HepG2 (cell line): ENCODE measurements at regions not wholly inside any gene's neighbourhood (a gene's known extent, or its start where the extent isn't known, plus 50 kb on each side); places are given as distances from the start of the nearest gene placed in this dataset.

Experiments used
- ATAC-seq: fragments of 200-7000 bp; cut with Tn5 transposase; 3 replicates; pipeline ENCODE4 v1.9.1; 2020; ENCODE audit warnings: mild to moderate bottlenecking, moderate library complexity
- BruUV-seq: library from RNA; stranded (reverse); fragments of 400-500 nt; replicated peaks from 2 replicates; lab custom pipeline; 2021; lab: Mats Ljungman, UMichigan
- CTCF ChIA-PET: fragments of 300-600 bp; formaldehyde crosslinking; extraction: SDS; loops from one replicate; lab custom pipeline; 2021; ENCODE audit warnings: low total read pairs, inconsistent platforms, low intra/inter-chr PET ratio; lab: Yijun Ruan, JAX
- POLR2A ChIA-PET: fragments of 350-600 bp; sonication (Branson Sonifier 250); formaldehyde crosslinking; loops from one replicate; lab custom pipeline; 2020; ENCODE audit warnings: antibody characterized with exemption, inconsistent platforms; lab: Yijun Ruan, JAX
- DNase-seq: peaks from one replicate; pipeline ENCODE4 v3.0.0-alpha.2; 2015; ENCODE audit warnings: low spot score
- FAIRE-seq: peaks from 3 replicates; lab custom pipeline; 2011; peaks lifted over from hg19 to GRCh38; lab: Jason Lieb, UNC
- H2AFZ ChIP-seq: one replicate; pipeline ENCODE4 v1.6.1; 2011; ENCODE audit warnings: low read length, inconsistent platforms
- H3K27ac ChIP-seq: fragments of 300-600 bp; 3 replicates; pipeline ENCODE4 v1.8.0; 2011; ENCODE audit warnings: mixed run types, mild to moderate bottlenecking, mixed read lengths, low read length, inconsistent platforms; ENCODE audit not compliant: insufficient read depth; ENCODE audit errors: extremely low read length
- H3K27me3 ChIP-seq, 2 experiments: fragments of 200-600 bp in 1 of 2; 2 replicates in 1 of 2; 3 replicates in 1 of 2; pipeline versions ENCODE4 v1.6.0 to v1.8.0; 2011; ENCODE audit warnings: low read length in 2 of 2, mild to moderate bottlenecking in 2 of 2, moderate library complexity in 2 of 2, inconsistent platforms in 1 of 2; ENCODE audit not compliant: insufficient read depth in 2 of 2, control insufficient read depth in 1 of 2
- H3K36me3 ChIP-seq, 2 experiments: fragments of 200-600 bp in 1 of 2; replicated peaks in 1 of 2; 2 replicates in 1 of 2; 3 replicates in 1 of 2; pipeline versions ENCODE4 v1.5.1 to v1.8.0; 2011; ENCODE audit warnings: low read length in 2 of 2, inconsistent platforms in 1 of 2; ENCODE audit not compliant: insufficient read depth in 2 of 2, control insufficient read depth in 1 of 2
- H3K4me1 ChIP-seq: 2 replicates; pipeline ENCODE4 v1.5.1; 2012; ENCODE audit warnings: low read length, inconsistent platforms; ENCODE audit not compliant: insufficient read depth
- H3K4me2 ChIP-seq: 2 replicates; pipeline ENCODE4 v1.6.0; 2011; ENCODE audit warnings: low read depth, low read length, inconsistent platforms
- H3K4me3 ChIP-seq, 3 experiments: fragments of 200-600 bp in 1 of 3; sonication (generic), shearing (Covaris generic) in 1 of 3; replicated peaks in 1 of 3; 2 replicates each; pipeline ENCODE4 v1.5.1; 2011 to 2016; ENCODE audit warnings: low read length in 3 of 3, inconsistent platforms in 2 of 3, low read depth in 2 of 3, mild to moderate bottlenecking in 2 of 3, control low read depth in 1 of 3, mixed read lengths in 1 of 3; ENCODE audit not compliant: insufficient read depth in 1 of 3
- H3K79me2 ChIP-seq: one replicate; pipeline ENCODE4 v1.6.1; 2011; ENCODE audit warnings: low read length, inconsistent platforms; ENCODE audit not compliant: insufficient read depth
- H3K9ac ChIP-seq: 2 replicates; pipeline ENCODE4 v1.6.0; 2011; ENCODE audit warnings: mild to moderate bottlenecking, low read depth, low read length, inconsistent platforms; ENCODE audit not compliant: insufficient read depth
- H3K9me3 ChIP-seq: 2 replicates; pipeline ENCODE4 v1.5.1; 2012; ENCODE audit warnings: mild to moderate bottlenecking, low read length
- H4K20me1 ChIP-seq: 2 replicates; pipeline ENCODE4 v1.6.0; 2011; ENCODE audit warnings: inconsistent platforms, mild to moderate bottlenecking, low read length, moderate library complexity; ENCODE audit not compliant: insufficient read depth
- ATF1 ChIP-seq: IDR thresholded peaks from 2 replicates; pipeline ENCODE4 v1.6.1; 2016; ENCODE audit warnings: mild to moderate bottlenecking, control low read depth
- E2F1 ChIP-seq: sonication (generic); formaldehyde crosslinking; IDR thresholded peaks from 2 replicates; pipeline ENCODE4 v1.5.0; 2020; ENCODE audit warnings: missing genetic modification reagents
- HNRNPUL1 ChIP-seq: fragments of 200-400 bp; formaldehyde crosslinking; IDR thresholded peaks from 2 replicates; pipeline ENCODE4 v1.6.1; 2017; ENCODE audit warnings: low read depth, mild to moderate bottlenecking, low read length, moderate library complexity
- HOXA9 ChIP-seq: sonication (generic); formaldehyde crosslinking; IDR thresholded peaks from 2 replicates; pipeline ENCODE4 v1.8.1; 2022; ENCODE audit warnings: missing genetic modification reagents, mild to moderate bottlenecking, moderate library complexity, borderline replicate concordance
- JDP2 ChIP-seq: sonication (generic); formaldehyde crosslinking; IDR thresholded peaks from 2 replicates; pipeline ENCODE4 v1.8.1; 2022; ENCODE audit warnings: missing genetic modification reagents, borderline replicate concordance
- KDM5B ChIP-seq: sonication (generic); formaldehyde crosslinking; IDR thresholded peaks from 2 replicates; pipeline ENCODE4 v1.4.0; 2020; ENCODE audit warnings: missing genetic modification reagents, mild to moderate bottlenecking, borderline replicate concordance
- MTA1 ChIP-seq: sonication (generic); formaldehyde crosslinking; IDR thresholded peaks from 2 replicates; pipeline ENCODE4 v1.4.0; 2020; ENCODE audit warnings: missing genetic modification reagents, mild to moderate bottlenecking, borderline replicate concordance
- NCOR1 ChIP-seq: fragments of 200-600 bp; sonication (generic); IDR thresholded peaks from 2 replicates; pipeline ENCODE4 v1.7.0; 2017; ENCODE audit warnings: antibody characterized with exemption, low read length, borderline replicate concordance
- POGZ ChIP-seq: sonication (generic); formaldehyde crosslinking; IDR thresholded peaks from 2 replicates; pipeline ENCODE4 v1.4.0; 2020; ENCODE audit warnings: mild to moderate bottlenecking, missing genetic modification reagents
- RBAK ChIP-seq: sonication (generic); formaldehyde crosslinking; IDR thresholded peaks from 2 replicates; pipeline ENCODE4 v1.5.1; 2020; ENCODE audit warnings: mild to moderate bottlenecking, missing genetic modification reagents
- SCMH1 ChIP-seq: sonication (generic); formaldehyde crosslinking; IDR thresholded peaks from 2 replicates; pipeline ENCODE4 v1.9.0; 2021; ENCODE audit warnings: missing genetic modification reagents, mild to moderate bottlenecking, borderline replicate concordance
- SMARCC2 ChIP-seq: fragments of 450-650 bp; IDR thresholded peaks from 2 replicates; pipeline ENCODE4 v1.6.1; 2017; ENCODE audit warnings: antibody characterized with exemption, mild to moderate bottlenecking
- TCF7L2 ChIP-seq: IDR thresholded peaks from 2 replicates; pipeline ENCODE4 v1.6.1; 2011; ENCODE audit warnings: mild to moderate bottlenecking, low read depth, low read length, moderate library complexity
- ZBTB42 ChIP-seq: sonication (generic); formaldehyde crosslinking; IDR thresholded peaks from 2 replicates; pipeline ENCODE4 v1.5.0; 2020; ENCODE audit warnings: mild to moderate bottlenecking, missing genetic modification reagents
- ZNF232 ChIP-seq: sonication (generic); formaldehyde crosslinking; IDR thresholded peaks from 2 replicates; pipeline ENCODE4 v1.4.0; 2020; ENCODE audit warnings: missing genetic modification reagents, borderline replicate concordance
- ZNF276 ChIP-seq: sonication (generic); formaldehyde crosslinking; IDR thresholded peaks from 2 replicates; pipeline ENCODE4 v1.4.0; 2020; ENCODE audit warnings: mild to moderate bottlenecking, low read depth, missing genetic modification reagents
- ZNF501 ChIP-seq: sonication (generic); formaldehyde crosslinking; IDR thresholded peaks from 2 replicates; pipeline ENCODE4 v1.5.1; 2020; ENCODE audit warnings: mild to moderate bottlenecking, moderate library complexity, missing genetic modification reagents
- ZNF572 ChIP-seq: sonication (generic); formaldehyde crosslinking; IDR thresholded peaks from 2 replicates; pipeline ENCODE4 v1.5.1; 2020; ENCODE audit warnings: mild to moderate bottlenecking, missing genetic modification reagents
- ZNF605 ChIP-seq: sonication (generic); formaldehyde crosslinking; IDR thresholded peaks from 2 replicates; pipeline ENCODE4 v1.8.0; 2022; ENCODE audit warnings: mild to moderate bottlenecking, missing genetic modification reagents
- WGBS: methylation state at CpG from one replicate; pipeline ENCODE4 v1.1.6; 2017; ENCODE audit warnings: low lambda C conversion rate; 5-methylcytosine and 5-hydroxymethylcytosine counted together
- in situ Hi-C: cut with HindIII; loops from 2 replicates; pipeline ENCODE4 v1.10.0; 2017; ENCODE audit warnings: low pct_unique_long_range_greater_than_20kb; ENCODE audit not compliant: extremely low pct_ligation_motif_present
- intact Hi-C: fragments of 100-400 bp; cut with micrococcal nuclease; formaldehyde crosslinking; loops from one replicate; pipeline ENCODE4 v1.10.0; 2022; ENCODE audit not compliant: unreplicated experiment
- TF ChIP-seq, protein P1 (sequence below): IDR thresholded peaks from 2 replicates; pipeline ENCODE4 v1.6.1; 2016; ENCODE audit warnings: mild to moderate bottlenecking, missing biosample characterization, missing genetic modification reagents
- TF ChIP-seq, protein P2 (sequence below): sonication (generic); formaldehyde crosslinking; IDR thresholded peaks from 2 replicates; pipeline ENCODE4 v1.8.1; 2023; ENCODE audit warnings: mild to moderate bottlenecking, missing genetic modification reagents

DNA sequence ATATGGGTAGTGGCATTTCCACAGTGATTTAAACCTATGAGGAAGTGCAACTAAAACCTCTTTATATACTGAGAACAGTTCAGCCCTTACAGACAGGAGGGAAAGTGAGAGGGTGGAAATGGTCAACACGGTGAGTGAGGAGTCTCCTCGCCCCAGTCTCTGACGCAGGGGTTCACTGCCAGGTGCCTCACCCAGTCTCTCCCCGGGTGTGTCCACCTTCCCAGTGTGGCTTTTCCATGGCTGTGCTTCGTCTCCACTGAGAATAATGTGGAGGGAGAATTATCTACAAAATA, 116.6 kb upstream of the TOP3B start (continued):
- TF ChIP-seq ATF1 (CRISPR knock-in tag), result no peak
- TF ChIP-seq, all 625 proteins: peak for 0

DNA sequence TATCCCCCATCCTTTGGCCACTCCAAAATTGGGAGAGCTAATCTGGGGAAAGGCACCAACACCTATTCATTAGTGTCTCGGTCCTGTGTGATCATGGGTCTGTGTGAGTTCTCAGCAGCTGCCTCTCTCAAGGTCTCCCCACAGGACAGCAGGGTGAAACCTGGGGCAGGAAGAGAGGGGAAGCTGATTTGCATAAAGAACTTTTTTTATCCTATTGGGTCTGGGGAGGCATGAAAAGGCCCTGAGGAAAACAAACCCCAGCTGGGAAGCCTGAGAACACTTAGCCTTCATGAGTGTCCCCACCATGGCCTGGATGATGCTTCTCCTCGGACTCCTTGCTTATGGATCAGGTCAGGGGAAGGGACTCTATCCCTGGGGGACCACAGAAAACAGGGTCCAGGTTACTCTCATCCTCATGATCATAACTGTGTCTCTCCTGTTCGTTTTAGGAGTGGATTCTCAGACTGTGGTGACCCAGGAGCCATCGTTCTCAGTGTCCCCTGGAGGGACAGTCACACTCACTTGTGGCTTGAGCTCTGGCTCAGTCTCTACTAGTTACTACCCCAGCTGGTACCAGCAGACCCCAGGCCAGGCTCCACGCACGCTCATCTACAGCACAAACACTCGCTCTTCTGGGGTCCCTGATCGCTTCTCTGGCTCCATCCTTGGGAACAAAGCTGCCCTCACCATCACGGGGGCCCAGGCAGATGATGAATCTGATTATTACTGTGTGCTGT, 116.0 kb upstream of the TOP3B start:
- BruUV-seq, result no TSS peak
- ATAC-seq, result no peak
- Histone ChIP-seq H3K9me3 (no peaks in the 10 kb centered on the region), H3K9ac (no peak overlapping the region), H3K36me3 (no peaks in the 10 kb centered on the region), H3K4me1 (no peaks in the 10 kb centered on the region), H3K27me3 (peaks cover 0 to 40% of the 10 kb centered on the region in 2 experiments; a peak in 2 of 5 replicates), H3K4me3 (no peak overlapping the region), H3K4me2 (no peak overlapping the region), H3K79me2 (no peaks in the 10 kb centered on the region), H3K27ac (no peak overlapping the region), H4K20me1 (no peaks in the 10 kb centered on the region), H2AFZ (no peak overlapping the region)
- CTCF ChIA-PET, result no interaction called here
- POLR2A ChIA-PET, result no interaction called here
- FAIRE-seq, result no peak
- 25% methylated on average over 8 of the region's 9 CpGs for WGBS
- in situ Hi-C loops, result no loop called here
- TF ChIP-seq JDP2 (CRISPR knock-in tag) (no peak), ZBTB42 (CRISPR knock-in tag) (no peak), MTA1 (CRISPR knock-in tag) (no peak), SMARCC2 (no peak), HOXA9 (CRISPR knock-in tag) (no peak), SCMH1 (CRISPR knock-in tag) (no peak), ZNF572 (CRISPR knock-in tag) (no peak), KDM5B (CRISPR knock-in tag) (no peak), NCOR1 (no peak), HNRNPUL1 (no peak), ZNF501 (no peak), RBAK (CRISPR knock-in tag) (no peak), E2F1 (CRISPR knock-in tag) (no peak), ZNF605 (CRISPR knock-in tag) (no peak), TCF7L2 (no peak), POGZ (no peak), ZNF276 (CRISPR knock-in tag) (no peak), ZNF232 (CRISPR knock-in tag) (no peak)
- TF ChIP-seq, protein P1, sequence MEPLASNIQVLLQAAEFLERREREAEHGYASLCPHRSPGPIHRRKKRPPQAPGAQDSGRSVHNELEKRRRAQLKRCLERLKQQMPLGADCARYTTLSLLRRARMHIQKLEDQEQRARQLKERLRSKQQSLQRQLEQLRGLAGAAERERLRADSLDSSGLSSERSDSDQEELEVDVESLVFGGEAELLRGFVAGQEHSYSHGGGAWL (CRISPR knock-in tag), result no peak
- TF ChIP-seq, protein P2, sequence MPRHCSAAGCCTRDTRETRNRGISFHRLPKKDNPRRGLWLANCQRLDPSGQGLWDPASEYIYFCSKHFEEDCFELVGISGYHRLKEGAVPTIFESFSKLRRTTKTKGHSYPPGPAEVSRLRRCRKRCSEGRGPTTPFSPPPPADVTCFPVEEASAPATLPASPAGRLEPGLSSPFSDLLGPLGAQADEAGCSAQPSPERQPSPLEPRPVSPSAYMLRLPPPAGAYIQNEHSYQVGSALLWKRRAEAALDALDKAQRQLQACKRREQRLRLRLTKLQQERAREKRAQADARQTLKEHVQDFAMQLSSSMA (CRISPR knock-in tag), result no peak
- DNase-seq, result no peak
- intact Hi-C loops, result no loop called here
